22Rv1 (cell line): ENCODE measurements at regions not wholly inside any gene's neighbourhood (a gene's known extent, or its start where the extent isn't known, plus 50 kb on each side); places are given as distances from the start of the nearest gene placed in this dataset.

Source experiments
- ZFX ChIP-seq: fragments of 450-650 bp; IDR thresholded peaks from 2 replicates; pipeline ENCODE4 v1.6.1; 2017; ENCODE audit warnings: antibody characterized with exemption, borderline replicate concordance
- TF ChIP-seq, protein P1 (sequence below): fragments of 450-650 bp; IDR thresholded peaks from 2 replicates; pipeline ENCODE4 v1.5.1; 2017; ENCODE audit warnings: mild to moderate bottlenecking

DNA sequence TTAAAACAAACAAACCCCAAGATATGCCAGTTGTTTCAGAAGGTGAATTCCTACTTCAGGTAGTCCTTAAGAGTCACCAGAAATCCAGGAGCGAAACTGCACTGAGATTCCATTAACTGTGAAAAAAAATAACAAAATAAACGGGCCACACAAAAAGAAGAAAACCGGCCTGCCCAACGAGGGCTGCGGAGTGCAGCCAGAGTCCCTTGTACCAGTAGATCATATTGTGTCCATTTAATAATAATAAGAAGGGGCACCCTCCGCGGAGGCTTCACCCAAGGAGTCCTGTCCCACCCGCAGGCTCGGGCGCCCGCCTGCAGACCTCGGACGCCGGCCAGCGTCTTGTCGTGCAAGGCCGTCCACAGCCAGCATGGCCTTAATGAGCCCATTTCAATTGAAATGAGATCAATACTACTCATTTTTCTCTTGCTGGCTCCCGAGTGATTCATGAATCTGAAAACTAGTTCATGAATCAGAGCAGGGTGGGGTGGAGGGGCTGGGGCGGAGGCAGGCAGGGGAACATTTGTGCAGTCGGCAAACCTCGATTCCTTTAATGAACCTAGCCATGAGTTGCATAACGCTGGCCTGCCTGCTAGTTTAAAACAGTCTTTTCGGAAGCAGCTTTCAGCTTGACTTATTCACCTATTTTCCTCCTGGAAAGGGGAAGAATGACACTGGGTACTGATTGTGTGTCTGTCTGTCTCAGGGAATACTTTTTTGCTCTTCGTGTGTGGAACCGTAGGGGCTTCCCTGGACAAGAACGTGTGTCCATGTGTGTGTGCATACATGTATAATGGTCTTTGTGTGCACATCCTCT, 113.1 kb upstream of the IRF2BP2 start:
- TF ChIP-seq, protein P1, sequence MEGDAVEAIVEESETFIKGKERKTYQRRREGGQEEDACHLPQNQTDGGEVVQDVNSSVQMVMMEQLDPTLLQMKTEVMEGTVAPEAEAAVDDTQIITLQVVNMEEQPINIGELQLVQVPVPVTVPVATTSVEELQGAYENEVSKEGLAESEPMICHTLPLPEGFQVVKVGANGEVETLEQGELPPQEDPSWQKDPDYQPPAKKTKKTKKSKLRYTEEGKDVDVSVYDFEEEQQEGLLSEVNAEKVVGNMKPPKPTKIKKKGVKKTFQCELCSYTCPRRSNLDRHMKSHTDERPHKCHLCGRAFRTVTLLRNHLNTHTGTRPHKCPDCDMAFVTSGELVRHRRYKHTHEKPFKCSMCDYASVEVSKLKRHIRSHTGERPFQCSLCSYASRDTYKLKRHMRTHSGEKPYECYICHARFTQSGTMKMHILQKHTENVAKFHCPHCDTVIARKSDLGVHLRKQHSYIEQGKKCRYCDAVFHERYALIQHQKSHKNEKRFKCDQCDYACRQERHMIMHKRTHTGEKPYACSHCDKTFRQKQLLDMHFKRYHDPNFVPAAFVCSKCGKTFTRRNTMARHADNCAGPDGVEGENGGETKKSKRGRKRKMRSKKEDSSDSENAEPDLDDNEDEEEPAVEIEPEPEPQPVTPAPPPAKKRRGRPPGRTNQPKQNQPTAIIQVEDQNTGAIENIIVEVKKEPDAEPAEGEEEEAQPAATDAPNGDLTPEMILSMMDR: no peak
- TF ChIP-seq ZFX: no peak
